Astrocyte (in vitro differentiated cells and primary cell): ENCODE measurements at regions not wholly inside any gene's neighbourhood (a gene's known extent, or its start where the extent isn't known, plus 50 kb on each side); places are given as distances from the start of the nearest gene placed in this dataset.

ENCODE experiments used
- DNase-seq: peaks from one replicate; pipeline ENCODE4 v3.0.0-alpha.2; 2010; ENCODE audit warnings: low read depth
- FAIRE-seq: peaks from 2 replicates; lab custom pipeline; 2011; peaks lifted over from hg19 to GRCh38; lab: Jason Lieb, UNC
- H2AFZ ChIP-seq: 2 replicates; pipeline ENCODE4 v1.6.0; 2012; ENCODE audit warnings: low read depth, low read length, inconsistent platforms
- H3K27ac ChIP-seq: 2 replicates; pipeline ENCODE4 v1.5.1; 2011; ENCODE audit warnings: low read depth, low read length, inconsistent platforms
- H3K27me3 ChIP-seq: 2 replicates; pipeline ENCODE4 v1.6.0; 2011; ENCODE audit warnings: low read length, inconsistent platforms; ENCODE audit not compliant: insufficient read depth
- H3K36me3 ChIP-seq: 2 replicates; pipeline ENCODE4 v1.5.1; 2011; ENCODE audit warnings: low read length, inconsistent platforms; ENCODE audit not compliant: insufficient read depth
- H3K4me1 ChIP-seq: 2 replicates; pipeline ENCODE4 v1.5.1; 2011; ENCODE audit warnings: low read length, inconsistent platforms; ENCODE audit not compliant: insufficient read depth
- H3K4me2 ChIP-seq: 2 replicates; pipeline ENCODE4 v1.6.0; 2012; ENCODE audit warnings: low read length, inconsistent platforms
- H3K4me3 ChIP-seq: 2 replicates; pipeline ENCODE4 v1.5.1; 2011; ENCODE audit warnings: low read depth, mild to moderate bottlenecking, low read length, inconsistent platforms; ENCODE audit not compliant: insufficient read depth
- H3K79me2 ChIP-seq: 2 replicates; pipeline ENCODE4 v1.6.0; 2012; ENCODE audit warnings: mild to moderate bottlenecking, low read length, inconsistent platforms; ENCODE audit not compliant: insufficient read depth
- H3K9ac ChIP-seq: 2 replicates; pipeline ENCODE4 v1.6.0; 2012; ENCODE audit warnings: mild to moderate bottlenecking, low read length, inconsistent platforms
- H3K9me3 ChIP-seq: 2 replicates; pipeline ENCODE4 v1.5.1; 2012; ENCODE audit warnings: low read depth, mild to moderate bottlenecking, low read length, inconsistent platforms; ENCODE audit not compliant: insufficient read depth
- H4K20me1 ChIP-seq: 2 replicates; pipeline ENCODE4 v1.6.0; 2012; ENCODE audit warnings: low read length, inconsistent platforms; ENCODE audit not compliant: insufficient read depth
- H3K27ac Mint-ChIP-seq: one replicate; pipeline ENCODE4 v1.8.0; 2021; ENCODE audit warnings: mild to moderate bottlenecking, mixed read lengths; ENCODE audit not compliant: unreplicated experiment
- H3K27me3 Mint-ChIP-seq: one replicate; pipeline ENCODE4 v1.8.0; 2021; ENCODE audit warnings: low read depth, mixed read lengths; ENCODE audit not compliant: unreplicated experiment
- H3K36me3 Mint-ChIP-seq: one replicate; pipeline ENCODE4 v1.8.0; 2021; ENCODE audit warnings: low read depth, mixed read lengths; ENCODE audit not compliant: unreplicated experiment
- H3K4me1 Mint-ChIP-seq: one replicate; pipeline ENCODE4 v1.8.0; 2021; ENCODE audit warnings: low read depth, mixed read lengths; ENCODE audit not compliant: unreplicated experiment
- H3K4me3 Mint-ChIP-seq: one replicate; pipeline ENCODE4 v1.8.0; 2021; ENCODE audit warnings: mild to moderate bottlenecking, moderate library complexity, mixed read lengths; ENCODE audit not compliant: unreplicated experiment
- H3K9me3 Mint-ChIP-seq: one replicate; pipeline ENCODE4 v1.8.0; 2021; ENCODE audit warnings: mild to moderate bottlenecking, mixed read lengths; ENCODE audit not compliant: unreplicated experiment
- CTCF ChIP-seq: IDR thresholded peaks from 2 replicates; pipeline ENCODE4 v1.5.1; 2011; ENCODE audit warnings: low read depth, mild to moderate bottlenecking, inconsistent platforms, low read length, moderate library complexity; ENCODE audit not compliant: insufficient read depth
- EZH2 ChIP-seq: IDR thresholded peaks from 2 replicates; pipeline ENCODE4 v1.6.1; 2012; ENCODE audit warnings: mild to moderate bottlenecking, low read length, inconsistent platforms; ENCODE audit not compliant: insufficient read depth

GRCh38 chr1:63082766-63083165 is 239.6 kb upstream of the FOXD3 start:
- no peaks in the 10 kb centered on the region for H3K36me3 Mint-ChIP-seq
- no peak for DNase-seq
- H3K27me3 Mint-ChIP-seq = peaks cover 18% of the 10 kb centered on the region
- H3K36me3 ChIP-seq = no peaks in the 10 kb centered on the region
- TF ChIP-seq EZH2 (no peak), CTCF (no peak)
- no peak overlapping the region for H3K9ac ChIP-seq
- no peak overlapping the region for H3K27ac ChIP-seq
- no peaks in the 10 kb centered on the region for H3K9me3 ChIP-seq
- H2AFZ ChIP-seq = no peak overlapping the region
- no peak overlapping the region for H3K27ac Mint-ChIP-seq
- H4K20me1 ChIP-seq = no peaks in the 10 kb centered on the region
- H3K4me3 Mint-ChIP-seq = no peak overlapping the region
- H3K27me3 ChIP-seq = no peaks in the 10 kb centered on the region
- H3K4me2 ChIP-seq = no peak overlapping the region
- no peaks in the 10 kb centered on the region for H3K9me3 Mint-ChIP-seq
- H3K4me1 Mint-ChIP-seq = no peaks in the 10 kb centered on the region
- H3K4me1 ChIP-seq = no peaks in the 10 kb centered on the region
- no peak overlapping the region for H3K4me3 ChIP-seq
- no peaks in the 10 kb centered on the region for H3K79me2 ChIP-seq
- FAIRE-seq = no peak

- no peak overlapping the region for H3K27ac ChIP-seq
- no peaks in the 10 kb centered on the region for H3K9me3 ChIP-seq
- H3K4me1 ChIP-seq = no peaks in the 10 kb centered on the region
- DNase-seq (no peak), FAIRE-seq (no peak)
- no peak overlapping the region for H3K4me3 ChIP-seq
- H3K9me3 Mint-ChIP-seq = peaks cover 6% of the 10 kb centered on the region
- TF ChIP-seq EZH2 (no peak), CTCF (no peak)
- no peaks in the 10 kb centered on the region for H3K36me3 Mint-ChIP-seq
- peaks cover 16% of the 10 kb centered on the region for H3K27me3 Mint-ChIP-seq
- H3K4me3 Mint-ChIP-seq = no peak overlapping the region
- H3K27me3 ChIP-seq = no peaks in the 10 kb centered on the region
- H3K27ac Mint-ChIP-seq = no peak overlapping the region
- no peaks in the 10 kb centered on the region for H4K20me1 ChIP-seq
- H3K4me2 ChIP-seq = no peak overlapping the region
- H3K4me1 Mint-ChIP-seq = no peaks in the 10 kb centered on the region
- no peak overlapping the region for H3K9ac ChIP-seq
- H3K36me3 ChIP-seq = no peaks in the 10 kb centered on the region
- no peak overlapping the region for H2AFZ ChIP-seq
- H3K79me2 ChIP-seq = no peaks in the 10 kb centered on the region
These were observed 234.4 kb upstream of the FOXD3 start for GRCh38 chr1:63087966-63088365.

GRCh38 chr1:63099188-63099587 is 223.2 kb upstream of the FOXD3 start:
- Histone ChIP-seq H3K4me3 (no peak overlapping the region), H3K4me1 (no peaks in the 10 kb centered on the region), H3K4me2 (no peak overlapping the region), H4K20me1 (no peaks in the 10 kb centered on the region), H3K27me3 (no peaks in the 10 kb centered on the region), H3K36me3 (no peaks in the 10 kb centered on the region), H3K9me3 (no peaks in the 10 kb centered on the region), H3K9ac (no peak overlapping the region), H3K79me2 (no peaks in the 10 kb centered on the region), H2AFZ (no peak overlapping the region), H3K27ac (no peak overlapping the region)
- Mint-ChIP-seq H3K9me3 (no peaks in the 10 kb centered on the region), H3K36me3 (no peaks in the 10 kb centered on the region), H3K27me3 (peaks cover 9% of the 10 kb centered on the region), H3K4me1 (no peaks in the 10 kb centered on the region), H3K4me3 (no peak overlapping the region), H3K27ac (no peak overlapping the region)
- DNase-seq = no peak
- TF ChIP-seq CTCF (no peak), EZH2 (no peak)
- no peak for FAIRE-seq
